Activated T-cell treated with anti-CD3 and anti-CD28 coated beads, Interleukin-2, amount 50 U/mL, for 24 hours (primary cell): ENCODE measurements at regions not wholly inside any gene's neighbourhood (a gene's known extent, or its start where the extent isn't known, plus 50 kb on each side); places are given as distances from the start of the nearest gene placed in this dataset.
A peak's percentile ranks its signal among the peaks of the same experiment; 100 is the strongest.

Experiments used
- DNase-seq: peaks from one replicate; pipeline ENCODE4 v3.0.0-alpha.2; 2020
- H3K27ac Mint-ChIP-seq: 2 replicates; pipeline ENCODE4 v1.8.0; 2020; ENCODE audit warnings: mild to moderate bottlenecking, mixed read lengths
- H3K27me3 Mint-ChIP-seq: 2 replicates; pipeline ENCODE4 v1.8.0; 2020; ENCODE audit warnings: mixed read lengths
- H3K36me3 Mint-ChIP-seq: 2 replicates; pipeline ENCODE4 v1.8.0; 2020; ENCODE audit warnings: low read depth, mixed read lengths
- H3K4me1 Mint-ChIP-seq: 2 replicates; pipeline ENCODE4 v1.8.0; 2020; ENCODE audit warnings: low read depth, mixed read lengths
- H3K4me3 Mint-ChIP-seq: 2 replicates; pipeline ENCODE4 v1.8.0; 2020; ENCODE audit warnings: mild to moderate bottlenecking, moderate library complexity, mixed read lengths
- H3K9me3 Mint-ChIP-seq: 2 replicates; pipeline ENCODE4 v1.8.0; 2020; ENCODE audit warnings: mixed read lengths

DNA sequence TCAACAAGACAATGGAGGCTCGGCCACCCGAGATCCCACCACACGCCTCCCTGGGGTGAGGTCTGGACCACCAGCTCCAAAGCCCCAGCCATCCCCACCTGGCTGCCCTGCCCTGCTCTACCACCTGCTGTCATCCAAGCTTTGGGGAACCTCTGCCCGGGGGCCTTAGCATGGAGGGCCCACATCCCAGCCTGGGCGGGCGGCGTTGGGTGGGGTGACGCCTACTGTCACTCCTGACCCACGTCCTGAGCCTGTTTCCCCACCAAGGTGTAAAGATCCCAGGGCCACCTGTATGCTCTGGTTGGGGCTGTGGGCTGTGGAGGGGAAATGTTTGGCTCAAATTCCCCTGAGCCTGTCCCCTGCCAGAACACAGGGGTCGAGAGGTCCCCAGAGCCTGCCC lies 437.6 kb downstream of the EIPR1 start:
- no peaks in the 10 kb centered on the region for H3K4me1 Mint-ChIP-seq
- no peak for DNase-seq
- no peaks in the 10 kb centered on the region for H3K36me3 Mint-ChIP-seq
- no peak overlapping the region for H3K4me3 Mint-ChIP-seq
- no peak overlapping the region for H3K27ac Mint-ChIP-seq
- peaks cover 4% of the 10 kb centered on the region for H3K9me3 Mint-ChIP-seq
- H3K27me3 Mint-ChIP-seq, result peaks cover 9% of the 10 kb centered on the region

DNA sequence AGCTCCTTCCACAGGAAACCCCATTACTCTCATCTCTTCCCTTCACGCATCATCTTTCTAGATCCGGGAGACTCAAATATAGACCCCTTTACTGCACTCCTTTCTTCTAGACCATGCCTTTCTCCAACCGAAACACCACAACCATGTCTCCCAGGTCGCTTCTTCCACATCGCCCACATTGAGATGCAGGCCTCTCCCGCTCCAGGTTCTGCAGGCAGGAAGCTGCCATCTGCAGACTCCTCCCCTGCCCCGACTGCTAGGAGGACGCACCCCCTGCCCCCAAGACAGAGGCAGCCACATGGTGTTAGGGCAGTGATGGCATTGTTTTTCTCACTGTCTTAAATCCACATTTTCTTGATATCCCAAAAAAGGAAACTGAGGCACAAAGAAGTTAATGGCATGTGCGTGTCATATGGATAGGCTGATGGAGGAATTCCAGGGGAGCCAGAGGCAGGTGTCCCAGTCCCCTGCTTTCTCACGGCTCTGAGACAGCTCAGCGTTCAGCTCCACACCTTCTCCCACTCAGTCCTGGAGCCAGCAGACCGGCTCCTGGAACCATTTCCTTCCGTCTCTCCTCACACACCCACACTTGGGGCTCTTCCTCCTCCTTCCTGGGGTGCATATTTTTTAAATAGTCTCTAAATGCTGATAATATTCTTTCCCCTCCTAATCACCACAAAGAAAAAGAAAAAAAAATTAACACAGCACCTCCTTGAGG lies 438.4 kb downstream of the EIPR1 start:
- DNase-seq, result no peak
- H3K27me3 Mint-ChIP-seq, result peaks cover 10% of the 10 kb centered on the region
- H3K4me3 Mint-ChIP-seq, result no peak overlapping the region
- no peaks in the 10 kb centered on the region for H3K36me3 Mint-ChIP-seq
- H3K9me3 Mint-ChIP-seq, result no peaks in the 10 kb centered on the region
- H3K4me1 Mint-ChIP-seq, result no peaks in the 10 kb centered on the region
- no peak overlapping the region for H3K27ac Mint-ChIP-seq

DNA sequence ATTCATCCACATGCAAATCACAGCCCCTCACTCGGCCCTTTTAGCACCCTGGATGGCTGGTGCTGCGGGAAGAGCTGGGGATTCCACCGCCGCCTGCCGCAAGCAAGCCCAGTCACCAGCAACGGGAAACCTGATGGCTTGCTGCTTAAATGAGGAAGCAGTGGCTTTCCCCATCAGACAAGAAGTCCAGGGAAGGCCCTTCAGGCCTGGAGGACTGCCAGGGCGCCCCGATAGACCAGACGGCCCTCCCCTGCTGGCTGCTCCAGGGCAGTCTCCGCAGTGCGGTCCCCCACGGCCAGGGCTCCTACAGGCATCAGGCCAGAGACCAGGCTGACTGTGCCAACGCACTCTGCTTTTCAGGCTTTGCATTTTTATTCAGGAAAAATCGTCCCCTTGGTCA lies 439.1 kb downstream of the EIPR1 start:
- H3K27me3 Mint-ChIP-seq, result peaks cover 11% of the 10 kb centered on the region
- no peaks in the 10 kb centered on the region for H3K9me3 Mint-ChIP-seq
- H3K27ac Mint-ChIP-seq, result no peak overlapping the region
- no peaks in the 10 kb centered on the region for H3K4me1 Mint-ChIP-seq
- H3K4me3 Mint-ChIP-seq, result no peak overlapping the region
- H3K36me3 Mint-ChIP-seq, result no peaks in the 10 kb centered on the region
- no peak for DNase-seq

DNA sequence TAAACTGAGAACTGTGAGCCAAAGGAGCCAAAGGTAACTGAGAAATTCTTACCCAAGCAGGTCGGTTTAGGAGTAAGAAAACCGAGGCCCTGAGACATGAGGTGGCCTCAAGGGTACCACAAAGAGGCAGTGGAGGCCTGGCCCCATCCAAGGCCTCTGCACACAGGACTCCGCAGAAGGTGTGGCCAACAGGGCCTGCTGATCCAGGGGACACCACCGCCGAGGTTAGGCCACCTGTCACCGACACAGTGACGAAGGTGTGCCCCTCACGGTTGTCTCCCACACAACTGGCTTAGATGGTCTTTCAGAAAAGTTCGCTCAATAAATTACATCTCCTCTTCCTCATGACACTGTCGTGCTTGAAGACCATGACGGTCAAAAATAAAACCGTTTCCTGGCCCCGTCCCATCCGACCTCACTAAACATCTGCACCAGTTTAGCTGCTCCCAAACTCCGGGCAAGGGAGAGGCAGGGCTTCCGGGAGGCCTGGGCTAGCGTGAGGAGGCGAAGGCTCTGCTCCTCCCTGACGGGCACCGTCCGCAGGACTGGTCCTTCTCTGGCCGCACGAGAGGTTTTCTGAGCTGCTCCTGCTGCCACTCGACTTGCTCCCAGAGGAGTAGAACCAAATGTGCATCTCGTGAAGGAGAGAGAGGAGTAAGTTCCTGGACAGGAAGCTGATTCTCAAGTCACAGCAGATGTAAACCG lies 442.0 kb downstream of the EIPR1 start:
- DNase-seq, result no peak
- peaks cover 21% of the 10 kb centered on the region for H3K27me3 Mint-ChIP-seq
- no peak overlapping the region for H3K4me3 Mint-ChIP-seq
- no peaks in the 10 kb centered on the region for H3K4me1 Mint-ChIP-seq
- H3K36me3 Mint-ChIP-seq, result no peaks in the 10 kb centered on the region
- H3K9me3 Mint-ChIP-seq, result no peaks in the 10 kb centered on the region
- H3K27ac Mint-ChIP-seq, result no peak overlapping the region

DNA sequence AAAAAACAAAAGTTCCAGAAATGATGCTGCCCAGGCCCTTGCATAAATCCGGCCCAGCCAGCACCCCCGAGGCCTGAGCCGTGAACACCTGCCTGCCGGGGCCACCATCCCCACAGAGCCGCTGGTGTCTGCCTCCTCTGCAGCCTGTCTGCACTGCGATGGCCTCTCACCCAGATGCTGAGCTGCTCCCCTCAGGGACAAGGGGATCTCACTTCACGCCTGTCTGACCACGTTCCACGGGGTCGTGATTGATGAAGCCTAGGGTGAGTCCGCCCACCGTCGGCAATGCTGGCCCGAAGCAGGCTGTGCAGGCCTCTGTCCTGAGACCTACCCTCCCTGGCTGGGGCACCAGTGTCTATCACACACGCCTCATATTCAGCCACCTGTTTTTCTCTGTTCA lies 444.2 kb downstream of the EIPR1 start:
- H3K27me3 Mint-ChIP-seq, result peaks cover 16% of the 10 kb centered on the region
- H3K27ac Mint-ChIP-seq, result no peak overlapping the region
- H3K4me1 Mint-ChIP-seq, result no peaks in the 10 kb centered on the region
- no peak for DNase-seq
- no peaks in the 10 kb centered on the region for H3K36me3 Mint-ChIP-seq
- no peak overlapping the region for H3K4me3 Mint-ChIP-seq
- peaks cover 3% of the 10 kb centered on the region for H3K9me3 Mint-ChIP-seq

DNA sequence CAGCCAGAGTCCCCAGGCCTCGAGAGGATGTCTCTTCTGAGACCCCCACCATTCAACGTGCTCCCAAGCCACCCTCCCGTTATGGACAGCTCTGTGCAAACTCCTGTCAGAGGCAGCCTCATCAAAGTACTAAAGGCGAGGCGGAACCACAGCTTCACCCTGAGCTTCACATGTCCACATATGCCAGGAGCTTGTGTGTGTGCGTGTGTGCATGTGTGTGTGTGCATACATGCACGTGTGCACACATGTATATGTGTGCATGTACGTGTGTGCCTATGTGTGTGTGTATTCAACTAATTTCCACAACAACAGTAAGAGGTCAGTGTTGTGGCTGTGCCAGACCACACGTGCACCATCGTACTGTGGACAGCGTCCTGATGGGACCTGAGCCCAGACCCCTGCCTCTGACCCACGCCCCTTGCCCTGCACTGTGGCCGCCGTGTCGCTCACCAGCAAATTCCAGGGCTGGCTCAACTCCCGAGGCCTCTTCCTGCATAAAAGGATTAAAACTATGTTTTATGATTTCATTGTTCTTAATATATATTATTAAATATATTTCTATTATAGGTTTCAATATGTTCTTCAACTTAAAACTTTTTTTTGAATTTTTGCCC lies 444.8 kb downstream of the EIPR1 start:
- H3K36me3 Mint-ChIP-seq, result no peaks in the 10 kb centered on the region
- no peak overlapping the region for H3K27ac Mint-ChIP-seq
- H3K27me3 Mint-ChIP-seq, result peaks cover 12% of the 10 kb centered on the region
- H3K9me3 Mint-ChIP-seq, result peaks cover 3% of the 10 kb centered on the region
- no peaks in the 10 kb centered on the region for H3K4me1 Mint-ChIP-seq
- no peak overlapping the region for H3K4me3 Mint-ChIP-seq
- DNase-seq, result no peak

DNA sequence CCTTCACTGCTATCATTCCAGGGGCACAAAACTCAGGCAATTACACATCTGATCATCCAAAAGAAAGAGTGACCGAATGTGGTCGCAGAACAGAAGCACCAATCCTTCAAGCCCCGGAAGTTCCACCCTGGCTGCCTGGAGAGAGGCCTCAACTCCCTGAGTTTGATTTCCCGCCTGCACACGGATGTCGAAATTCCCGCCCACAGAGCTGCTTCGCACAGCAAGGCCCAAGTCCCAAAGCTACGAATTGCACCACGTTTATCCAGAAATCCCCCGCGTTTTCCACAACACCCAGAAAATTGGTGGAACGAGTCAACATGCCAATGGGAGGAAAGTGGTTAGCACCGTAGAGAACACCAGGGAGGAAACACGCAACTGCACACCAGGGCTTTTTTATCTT lies 445.4 kb downstream of the EIPR1 start:
- DNase-seq, result no peak
- no peak overlapping the region for H3K4me3 Mint-ChIP-seq
- H3K27ac Mint-ChIP-seq, result no peak overlapping the region
- H3K4me1 Mint-ChIP-seq, result no peaks in the 10 kb centered on the region
- no peaks in the 10 kb centered on the region for H3K36me3 Mint-ChIP-seq
- peaks cover 12% of the 10 kb centered on the region for H3K27me3 Mint-ChIP-seq
- H3K9me3 Mint-ChIP-seq, result peaks cover 3% of the 10 kb centered on the region

DNA sequence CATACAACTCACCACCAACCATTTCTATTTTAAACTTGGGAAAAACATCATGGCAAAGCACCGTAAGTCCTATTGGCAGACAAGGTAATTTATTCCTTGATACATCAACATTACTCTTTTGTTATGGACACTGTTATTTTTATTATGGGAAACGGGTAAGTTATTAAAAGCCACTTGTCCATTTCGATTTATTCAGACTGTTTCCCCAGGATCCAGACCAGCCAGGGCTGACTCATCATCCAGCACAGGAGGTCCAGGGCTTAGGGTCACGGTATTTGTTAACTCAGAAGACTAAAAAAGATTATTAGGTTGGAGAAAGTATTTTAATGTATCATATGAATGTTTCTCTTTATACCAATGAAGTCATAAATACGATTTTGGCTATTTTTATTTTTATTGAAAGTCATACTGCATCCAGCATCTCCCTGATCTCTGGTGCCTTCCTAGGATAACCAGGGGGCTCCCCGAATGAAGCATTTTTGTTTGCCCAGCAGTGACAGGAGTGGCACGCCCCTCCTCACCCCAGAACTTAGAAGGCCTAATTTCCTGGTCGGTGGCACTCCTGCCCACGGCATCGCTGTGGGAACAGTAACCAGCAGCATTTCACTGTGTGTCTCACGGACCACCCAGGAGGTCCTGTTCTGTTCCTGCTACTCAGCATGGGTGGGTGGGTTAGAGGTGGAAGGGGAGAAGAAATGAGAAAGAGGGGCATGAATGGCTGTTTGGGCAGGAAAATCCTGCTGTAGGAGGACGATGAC lies 446.1 kb downstream of the EIPR1 start:
- peaks cover 2% of the 10 kb centered on the region for H3K4me1 Mint-ChIP-seq
- no peak overlapping the region for H3K4me3 Mint-ChIP-seq
- peaks cover 12% of the 10 kb centered on the region for H3K27me3 Mint-ChIP-seq
- DNase-seq, result no peak
- H3K27ac Mint-ChIP-seq, result no peak overlapping the region
- H3K36me3 Mint-ChIP-seq, result no peaks in the 10 kb centered on the region
- peaks cover 3% of the 10 kb centered on the region for H3K9me3 Mint-ChIP-seq

DNA sequence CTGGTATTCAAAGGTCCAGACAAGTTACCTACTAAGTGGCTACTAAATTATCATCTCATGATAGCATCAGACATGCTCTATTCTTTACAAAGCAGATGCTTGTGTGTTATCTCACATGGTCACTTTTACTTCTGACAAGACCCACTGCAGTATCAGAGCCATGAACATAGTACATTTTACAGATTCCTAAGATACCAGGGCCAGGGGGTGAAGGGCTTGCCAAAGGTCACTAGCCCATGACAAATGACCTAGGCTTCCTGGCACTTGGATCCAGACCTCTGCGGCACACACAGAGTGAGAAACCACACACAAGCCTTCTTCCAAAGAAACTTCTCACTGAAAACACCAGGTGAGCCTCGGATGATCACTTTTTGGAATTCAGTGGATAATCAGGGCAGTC lies 446.8 kb downstream of the EIPR1 start:
- Mint-ChIP-seq H3K27ac (no peak overlapping the region), H3K4me3 (no peak overlapping the region), H3K4me1 (peaks cover 2% of the 10 kb centered on the region), H3K36me3 (no peaks in the 10 kb centered on the region), H3K9me3 (peaks cover 3% of the 10 kb centered on the region), H3K27me3 (peaks cover 12% of the 10 kb centered on the region)
- DNase-seq, result no peak

DNA sequence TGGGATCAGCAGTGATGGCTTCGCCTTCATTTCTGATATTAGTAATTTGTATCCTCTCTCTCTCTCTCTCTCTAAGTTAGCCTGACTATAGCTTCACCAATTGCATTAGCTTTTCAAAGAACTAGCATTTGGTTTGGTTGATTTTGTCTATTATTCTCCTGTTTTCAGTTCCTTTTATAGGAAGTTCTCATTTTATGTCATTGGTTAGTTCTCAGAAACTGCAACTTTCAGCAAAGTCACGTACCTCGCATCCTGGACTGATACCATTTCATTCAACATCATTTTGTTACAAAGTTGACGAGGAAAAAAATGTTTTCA lies 450.8 kb downstream of the EIPR1 start:
- Mint-ChIP-seq H3K9me3 (peaks cover 3% of the 10 kb centered on the region), H3K27ac (no peak overlapping the region), H3K27me3 (no peaks in the 10 kb centered on the region), H3K4me1 (peaks cover 2% of the 10 kb centered on the region), H3K36me3 (no peaks in the 10 kb centered on the region), H3K4me3 (no peak overlapping the region)
- no peak for DNase-seq

DNA sequence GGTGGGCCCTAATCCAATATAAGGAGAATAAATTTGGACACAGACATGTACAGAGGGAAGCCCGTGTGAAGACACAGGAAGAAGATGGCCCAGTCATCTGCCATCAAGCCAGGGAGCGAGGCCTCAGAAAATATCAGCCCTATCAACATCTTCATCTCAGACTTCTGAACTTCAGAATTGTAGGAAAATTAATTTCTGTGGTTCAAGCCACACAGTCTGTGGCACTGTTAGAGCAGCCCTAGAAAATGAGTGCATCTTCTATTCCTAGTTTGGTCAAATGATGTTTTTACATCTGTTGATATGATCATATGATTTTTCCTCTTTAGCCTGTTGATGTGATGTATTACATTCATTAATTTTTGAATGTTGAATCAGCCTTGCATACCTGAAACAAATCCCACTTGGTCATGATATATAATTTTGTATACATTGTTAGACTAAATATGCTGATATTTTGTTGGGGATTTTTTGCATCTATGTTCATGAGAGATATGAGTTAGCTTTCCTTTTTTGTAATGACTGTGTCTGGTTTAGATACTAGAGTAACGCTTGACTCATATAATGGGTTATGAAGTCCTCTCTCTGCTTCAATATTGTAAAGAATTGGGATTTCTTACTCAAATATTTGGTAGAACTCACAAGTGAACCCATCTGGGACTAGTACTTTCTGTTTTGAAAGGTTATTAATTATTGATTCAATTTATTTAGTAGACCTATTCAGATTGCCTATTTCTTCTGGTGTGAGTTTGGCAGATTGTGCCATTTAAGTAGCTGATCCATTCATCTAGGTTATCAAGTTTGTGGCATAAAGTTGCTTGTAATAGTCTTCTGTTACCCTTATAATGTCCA lies 451.4 kb downstream of the EIPR1 start:
- Mint-ChIP-seq H3K27ac (peak overlapping the region; percentile 2), H3K36me3 (no peaks in the 10 kb centered on the region), H3K4me1 (peaks cover 2% of the 10 kb centered on the region), H3K27me3 (no peaks in the 10 kb centered on the region), H3K9me3 (peaks cover 3% of the 10 kb centered on the region), H3K4me3 (no peak overlapping the region)
- DNase-seq, result no peak

DNA sequence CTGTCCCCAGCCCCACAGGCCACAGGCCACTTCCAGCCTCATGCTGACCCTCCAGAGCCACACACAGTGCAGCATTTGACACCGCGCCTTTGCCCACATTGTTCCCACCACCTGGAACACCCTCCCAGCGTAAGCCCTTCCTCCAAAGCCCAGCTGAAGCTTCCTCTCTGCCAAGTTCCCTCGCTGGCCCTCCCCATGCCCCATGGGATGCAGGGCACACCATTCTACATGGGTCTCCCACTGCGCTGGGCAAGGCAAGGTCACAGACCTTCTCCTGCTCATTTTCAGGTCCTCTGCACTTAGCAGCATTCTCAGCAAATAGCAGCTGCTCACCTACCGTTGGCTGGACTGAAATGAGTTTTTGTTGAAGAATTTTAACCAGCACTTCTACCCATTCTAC lies 455.5 kb downstream of the EIPR1 start:
- DNase-seq, result no peak
- H3K9me3 Mint-ChIP-seq, result no peaks in the 10 kb centered on the region
- H3K4me1 Mint-ChIP-seq, result peaks cover 2% of the 10 kb centered on the region
- no peak overlapping the region for H3K4me3 Mint-ChIP-seq
- H3K36me3 Mint-ChIP-seq, result no peaks in the 10 kb centered on the region
- H3K27ac Mint-ChIP-seq, result no peak overlapping the region
- H3K27me3 Mint-ChIP-seq, result no peaks in the 10 kb centered on the region

DNA sequence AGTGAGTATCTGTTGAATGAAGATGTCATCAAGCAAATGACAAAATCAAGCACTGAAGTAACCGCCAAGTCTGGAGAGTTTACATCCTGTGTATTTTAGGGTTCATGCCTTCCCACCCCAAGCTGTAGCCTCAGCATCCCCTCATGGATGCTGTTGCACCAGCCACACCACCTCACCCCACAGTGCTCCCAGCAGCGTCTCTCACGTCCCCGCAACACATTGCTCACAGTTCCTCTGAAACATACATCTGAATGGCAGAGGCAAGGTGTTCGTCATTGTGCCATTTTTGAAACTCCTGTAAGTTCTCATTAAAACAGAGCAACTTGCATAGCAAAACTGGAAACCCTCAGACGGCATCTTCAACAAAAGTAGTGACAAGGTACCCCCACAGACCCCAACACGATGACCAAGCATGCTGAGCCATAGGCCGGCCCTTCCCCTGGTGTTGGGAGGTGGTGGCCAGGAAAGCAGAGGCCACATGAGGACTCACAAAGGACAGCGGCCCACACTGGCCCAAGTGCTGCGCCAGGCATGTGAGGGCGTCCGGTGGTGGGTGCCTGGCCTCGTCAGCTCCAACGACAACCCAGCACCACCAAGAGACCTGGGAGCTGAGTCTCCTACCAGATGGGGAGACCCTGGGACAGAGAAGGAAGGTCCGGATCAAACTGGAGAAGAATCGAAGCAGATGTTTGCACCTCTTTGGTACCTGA lies 456.5 kb downstream of the EIPR1 start:
- Mint-ChIP-seq H3K9me3 (no peaks in the 10 kb centered on the region), H3K27ac (no peak overlapping the region), H3K4me3 (no peak overlapping the region), H3K4me1 (no peaks in the 10 kb centered on the region), H3K27me3 (peaks cover 5% of the 10 kb centered on the region), H3K36me3 (no peaks in the 10 kb centered on the region)
- DNase-seq, result no peak
